Liver (tissue), 8 donors: ENCODE measurements at regions not wholly inside any gene's neighbourhood (a gene's known extent, or its start where the extent isn't known, plus 50 kb on each side); places are given as distances from the start of the nearest gene placed in this dataset.

Experiments used
- DNase-seq: peaks from one replicate; pipeline ENCODE4 v3.0.0-alpha.2; 2017; ENCODE audit warnings: low spot score
- H3K27ac ChIP-seq, 2 donors: one replicate each; pipeline ENCODE4 v1.7.0; 2013; ENCODE audit warnings: inconsistent platforms in 2 of 2, low read length in 2 of 2, control low read depth in 1 of 2, low read depth in 1 of 2, mild to moderate bottlenecking in 1 of 2
- H3K27me3 ChIP-seq, 4 donors: one replicate each; pipeline versions ENCODE4 v1.6.1 to v1.7.0; 2013; ENCODE audit warnings: low read length in 3 of 4, inconsistent platforms in 1 of 4, mild to moderate bottlenecking in 1 of 4, moderate library complexity in 1 of 4; ENCODE audit not compliant: control insufficient read depth in 4 of 4, insufficient read depth in 4 of 4
- H3K36me3 ChIP-seq, 4 donors: one replicate each; pipeline versions ENCODE4 v1.6.1 to v1.7.0; 2013; ENCODE audit warnings: low read length in 3 of 4, mild to moderate bottlenecking in 3 of 4, low read depth in 1 of 4, moderate library complexity in 1 of 4; ENCODE audit not compliant: control insufficient read depth in 4 of 4, insufficient read depth in 3 of 4
- H3K4me1 ChIP-seq, 4 donors: one replicate each; pipeline versions ENCODE4 v1.6.1 to v1.7.0; 2013; ENCODE audit warnings: low read length in 3 of 4, mild to moderate bottlenecking in 3 of 4, moderate library complexity in 1 of 4; ENCODE audit not compliant: control insufficient read depth in 4 of 4, insufficient read depth in 4 of 4
- H3K4me3 ChIP-seq, 3 donors: one replicate each; pipeline versions ENCODE4 v1.6.1 to v1.7.0; 2013; ENCODE audit warnings: low read length in 3 of 3, control low read depth in 1 of 3, low read depth in 1 of 3, mild to moderate bottlenecking in 1 of 3
- H3K9ac ChIP-seq, 2 donors: one replicate each; pipeline ENCODE4 v1.7.0; 2013; ENCODE audit warnings: low read length in 2 of 2, mild to moderate bottlenecking in 2 of 2, moderate library complexity in 2 of 2, control low read depth in 1 of 2, low read depth in 1 of 2
- H3K9me3 ChIP-seq, 4 donors: one replicate each; pipeline versions ENCODE4 v1.6.1 to v1.7.0; 2013; ENCODE audit warnings: low read length in 3 of 4; ENCODE audit not compliant: control insufficient read depth in 4 of 4
- ATF3 ChIP-seq: IDR thresholded peaks from 2 replicates; pipeline ENCODE4 v1.6.1; 2016; ENCODE audit warnings: antibody characterized with exemption
- CTCF ChIP-seq: fragments of 150-350 bp; IDR thresholded peaks from 2 replicates; pipeline ENCODE4 v1.5.1; 2017; ENCODE audit warnings: improper control_type of control experiment, low read depth, low read length; ENCODE audit not compliant: missing input control
- EGR1 ChIP-seq, 2 donors: IDR thresholded peaks; 2 replicates each; pipeline ENCODE4 v1.6.1; 2016 to 2018; ENCODE audit warnings: antibody characterized with exemption in 2 of 2, low read depth in 2 of 2
- FOXA1 ChIP-seq: IDR thresholded peaks from 2 replicates; pipeline ENCODE4 v1.6.1; 2016; ENCODE audit warnings: antibody characterized with exemption
- FOXA2 ChIP-seq: IDR thresholded peaks from 2 replicates; pipeline ENCODE4 v1.6.1; 2016; ENCODE audit warnings: antibody characterized with exemption
- GABPA ChIP-seq, 2 donors: IDR thresholded peaks in 1 of 2; conservative IDR thresholded peaks in 1 of 2; 2 replicates each; pipeline ENCODE4 v1.6.1; 2016; ENCODE audit warnings: antibody characterized with exemption in 2 of 2, mild to moderate bottlenecking in 1 of 2, moderate library complexity in 1 of 2
- HNF4A ChIP-seq, 2 donors: conservative IDR thresholded peaks; 2 replicates each; pipeline ENCODE4 v1.6.1; 2016; ENCODE audit warnings: antibody characterized with exemption in 2 of 2, mild to moderate bottlenecking in 2 of 2
- HNF4G ChIP-seq: IDR thresholded peaks from 2 replicates; pipeline ENCODE4 v1.6.1; 2016; ENCODE audit warnings: antibody characterized with exemption
- JUND ChIP-seq, 2 donors: IDR thresholded peaks; 2 replicates each; pipeline ENCODE4 v1.6.1; 2016; ENCODE audit warnings: antibody characterized with exemption in 2 of 2
- MAX ChIP-seq: IDR thresholded peaks from 2 replicates; pipeline ENCODE4 v1.6.1; 2016; ENCODE audit warnings: antibody characterized with exemption
- NR2F2 ChIP-seq: IDR thresholded peaks from 2 replicates; pipeline ENCODE4 v1.6.1; 2016; ENCODE audit warnings: antibody characterized with exemption
- RAD21 ChIP-seq, 2 donors: IDR thresholded peaks; 2 replicates each; pipeline ENCODE4 v1.6.1; 2016; ENCODE audit warnings: antibody characterized with exemption in 2 of 2, mild to moderate bottlenecking in 2 of 2
- REST ChIP-seq: IDR thresholded peaks from 2 replicates; pipeline ENCODE4 v1.6.1; 2016; ENCODE audit warnings: antibody characterized with exemption, mild to moderate bottlenecking
- RXRA ChIP-seq, 2 donors: IDR thresholded peaks; 2 replicates each; pipeline ENCODE4 v1.6.1; 2017 to 2018; ENCODE audit warnings: antibody characterized with exemption in 2 of 2, mild to moderate bottlenecking in 1 of 2
- SP1 ChIP-seq: IDR thresholded peaks from 2 replicates; pipeline ENCODE4 v1.6.1; 2018; ENCODE audit warnings: antibody characterized with exemption, mild to moderate bottlenecking
- TAF1 ChIP-seq: conservative IDR thresholded peaks from 2 replicates; pipeline ENCODE4 v1.6.1; 2016; ENCODE audit warnings: antibody characterized with exemption, mild to moderate bottlenecking
- YY1 ChIP-seq: IDR thresholded peaks from 2 replicates; pipeline ENCODE4 v1.6.1; 2016; ENCODE audit warnings: antibody characterized with exemption, mild to moderate bottlenecking
- ZBTB33 ChIP-seq: IDR thresholded peaks from 2 replicates; pipeline ENCODE4 v1.6.1; 2016; ENCODE audit warnings: antibody characterized with exemption
- WGBS: extraction: QIAGEN DNeasy Blood & Tissue Kit; methylation state at CpG from one replicate; pipeline ENCODE4 v1.1.7; 2013; 5-methylcytosine and 5-hydroxymethylcytosine counted together
- donor health status: healthy.
- donor health status: healthy.
- donor health status: healthy.
- donor health status: healthy.
- donor health status: healthy.

GRCh38 chr4:66911880-66912279, 633.4 kb downstream of the CENPC start:
- H3K27ac ChIP-seq = no peak overlapping the region
- no peaks in the 10 kb centered on the region for H3K36me3 ChIP-seq
- DNase-seq = no peak
- H3K4me1 ChIP-seq = no peaks in the 10 kb centered on the region
- H3K9me3 ChIP-seq = no peaks in the 10 kb centered on the region
- no peak overlapping the region for H3K9ac ChIP-seq
- TF ChIP-seq GABPA (IDR thresholded peaks at IDR 0.05 in 1 of 2, conservative IDR thresholded peaks at IDR 0.05 in 1 of 2) (no peak), YY1 (no peak), HNF4A (conservative IDR thresholded peaks at IDR 0.05) (no peak), RXRA (IDR thresholded peaks at IDR 0.05) (no peak)
- no peaks in the 10 kb centered on the region for H3K27me3 ChIP-seq
- H3K4me3 ChIP-seq = no peak overlapping the region
- 83% methylated on average over 2 of the region's 2 CpGs for WGBS

- TF ChIP-seq FOXA1 (no peak), ATF3 (no peak), MAX (no peak), ZBTB33 (no peak), RXRA (IDR thresholded peaks at IDR 0.05) (no peak), YY1 (no peak), TAF1 (no peak), SP1 (no peak), REST (no peak), EGR1 (IDR thresholded peaks at IDR 0.05; ENCODE audit: low read depth in 2 of 2) (no peak), CTCF (no peak), JUND (IDR thresholded peaks at IDR 0.05) (no peak), RAD21 (IDR thresholded peaks at IDR 0.05) (no peak), NR2F2 (no peak), GABPA (IDR thresholded peaks at IDR 0.05 in 1 of 2, conservative IDR thresholded peaks at IDR 0.05 in 1 of 2) (no peak), HNF4G (no peak), HNF4A (conservative IDR thresholded peaks at IDR 0.05) (no peak), FOXA2 (no peak)
- no peak for DNase-seq
- no peaks in the 10 kb centered on the region for H3K36me3 ChIP-seq
- H3K4me1 ChIP-seq = no peaks in the 10 kb centered on the region
- no peaks in the 10 kb centered on the region for H3K27me3 ChIP-seq
- no peak overlapping the region for H3K27ac ChIP-seq
- no peak overlapping the region for H3K9ac ChIP-seq
- no peak overlapping the region for H3K4me3 ChIP-seq
- WGBS = 23% methylated on average over 2 of the region's 2 CpGs
- no peaks in the 10 kb centered on the region for H3K9me3 ChIP-seq
Measured at GRCh38 chr4:66906314-66906713, 639.0 kb downstream of the CENPC start.
